ENCODE measurements at regions not wholly inside any gene's neighbourhood (a gene's known extent, or its start where the extent isn't known, plus 50 kb on each side); places are given as distances from the start of the nearest gene placed in this dataset.

DNA sequence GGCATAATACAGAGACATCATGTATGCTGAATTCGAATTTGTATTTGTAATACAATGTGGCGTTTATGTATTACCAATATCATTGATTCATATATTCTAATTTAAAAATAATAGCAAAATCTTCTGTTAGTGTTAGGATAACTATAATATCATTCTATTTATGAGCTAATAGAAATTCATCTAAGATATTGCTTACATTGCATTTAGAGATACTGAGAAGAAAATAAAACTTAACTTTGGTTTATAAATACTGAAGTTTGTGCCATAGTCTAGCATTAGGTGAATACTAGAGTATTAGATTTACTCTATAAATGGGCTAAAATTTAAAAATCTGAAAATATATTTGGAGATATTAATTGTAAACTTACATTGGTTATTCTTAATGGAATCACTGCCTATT, 1590.6 kb downstream of the PCDH18 start (continued):
- TF ChIP-seq E4F1 (IDR thresholded peaks at IDR 0.05; ENCODE audit: borderline replicate concordance, partially characterized antibody) (no peak), FOXK2 (IDR thresholded peaks at IDR 0.05) (no peak), ATF3 (IDR thresholded peaks at IDR 0.05; ENCODE audit: borderline replicate concordance, extremely low read depth, low read depth, low read length) (no peak)

DNA sequence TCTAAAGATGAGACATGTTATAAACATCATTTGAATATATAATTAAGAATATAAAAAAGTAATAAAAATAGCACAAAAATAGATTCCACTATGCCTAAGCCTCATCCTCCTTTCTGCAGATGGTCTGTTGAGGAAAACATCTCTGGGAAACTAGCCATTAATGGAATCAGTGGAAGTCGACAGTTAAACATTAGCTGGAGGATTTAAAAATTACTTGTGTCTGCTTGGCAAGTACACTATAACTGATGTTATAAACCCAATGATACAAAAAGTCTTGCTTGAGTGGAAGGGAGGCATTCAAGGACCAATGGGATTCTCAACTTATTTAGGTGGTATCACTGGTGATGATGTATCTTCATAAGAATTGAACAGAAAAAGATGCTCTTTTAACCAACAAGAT, 1598.3 kb downstream of the PCDH18 start:
- H3K36me3 ChIP-seq (ENCODE audit: control insufficient read depth in 2 of 2, insufficient read depth in 2 of 2, low read length in 1 of 2): no peaks in the 10 kb centered on the region
- H3K27ac ChIP-seq (ENCODE audit: control insufficient read depth, insufficient read depth): no peak overlapping the region
- no peaks in the 10 kb centered on the region for H3K27me3 ChIP-seq (replicated peaks in 1 of 2; ENCODE audit: control insufficient read depth in 2 of 2, insufficient read depth in 2 of 2, low read length in 1 of 2)
- POLR2A ChIA-PET: no interaction called here
- no peak overlapping the region for H3K4me3 ChIP-seq
- RAD21 ChIA-PET (ENCODE audit: unreplicated experiment): no interaction called here
- ATAC-seq (no peak), FAIRE-seq (no peak), DNase-seq (ENCODE audit: low read depth, low spot score) (no peak)
- no TSS peak for BruUV-seq (replicated peaks)
- no peaks in the 10 kb centered on the region for H3K4me1 ChIP-seq (ENCODE audit: control insufficient read depth, insufficient read depth, low read length)
- SMC1A ChIA-PET (ENCODE audit: uncharacterized antibody, unreplicated experiment): no interaction called here
- no peaks in the 10 kb centered on the region for H3K79me2 ChIP-seq (ENCODE audit: control insufficient read depth, insufficient read depth, low read length)
- H3K9ac ChIP-seq (ENCODE audit: control insufficient read depth, insufficient read depth, low read length): no peak overlapping the region
- 0% methylated on average over 1 of the region's 1 CpG for WGBS (ENCODE audit: insufficient coverage, insufficient replicate concordance, low lambda C conversion rate, missing lambda C conversion rate)
- H2AFZ ChIP-seq (ENCODE audit: control insufficient read depth, low read depth, low read length): no peak overlapping the region
- intact Hi-C loops (cut with micrococcal nuclease; ENCODE audit: unreplicated experiment): no loop called here
- in situ Hi-C loops (cut with MboI): no loop called here
- TF ChIP-seq, protein P1, sequence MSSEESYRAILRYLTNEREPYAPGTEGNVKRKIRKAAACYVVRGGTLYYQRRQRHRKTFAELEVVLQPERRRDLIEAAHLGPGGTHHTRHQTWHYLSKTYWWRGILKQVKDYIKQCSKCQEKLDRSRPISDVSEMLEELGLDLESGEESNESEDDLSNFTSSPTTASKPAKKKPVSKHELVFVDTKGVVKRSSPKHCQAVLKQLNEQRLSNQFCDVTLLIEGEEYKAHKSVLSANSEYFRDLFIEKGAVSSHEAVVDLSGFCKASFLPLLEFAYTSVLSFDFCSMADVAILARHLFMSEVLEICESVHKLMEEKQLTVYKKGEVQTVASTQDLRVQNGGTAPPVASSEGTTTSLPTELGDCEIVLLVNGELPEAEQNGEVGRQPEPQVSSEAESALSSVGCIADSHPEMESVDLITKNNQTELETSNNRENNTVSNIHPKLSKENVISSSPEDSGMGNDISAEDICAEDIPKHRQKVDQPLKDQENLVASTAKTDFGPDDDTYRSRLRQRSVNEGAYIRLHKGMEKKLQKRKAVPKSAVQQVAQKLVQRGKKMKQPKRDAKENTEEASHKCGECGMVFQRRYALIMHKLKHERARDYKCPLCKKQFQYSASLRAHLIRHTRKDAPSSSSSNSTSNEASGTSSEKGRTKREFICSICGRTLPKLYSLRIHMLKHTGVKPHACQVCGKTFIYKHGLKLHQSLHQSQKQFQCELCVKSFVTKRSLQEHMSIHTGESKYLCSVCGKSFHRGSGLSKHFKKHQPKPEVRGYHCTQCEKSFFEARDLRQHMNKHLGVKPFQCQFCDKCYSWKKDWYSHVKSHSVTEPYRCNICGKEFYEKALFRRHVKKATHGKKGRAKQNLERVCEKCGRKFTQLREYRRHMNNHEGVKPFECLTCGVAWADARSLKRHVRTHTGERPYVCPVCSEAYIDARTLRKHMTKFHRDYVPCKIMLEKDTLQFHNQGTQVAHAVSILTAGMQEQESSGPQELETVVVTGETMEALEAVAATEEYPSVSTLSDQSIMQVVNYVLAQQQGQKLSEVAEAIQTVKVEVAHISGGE (CRISPR knock-in tag; IDR thresholded peaks at IDR 0.05): no peak
- TF ChIP-seq BMI1 (IDR thresholded peaks at IDR 0.05; ENCODE audit: borderline replicate concordance): no peak
- no peak for TF ChIP-seq TBL1XR1 (IDR thresholded peaks at IDR 0.05; ENCODE audit: low read depth, low read length)
- no peak for TF ChIP-seq HCFC1 (IDR thresholded peaks at IDR 0.05; ENCODE audit: low read length)
- no peak for TF ChIP-seq DPF2 (IDR thresholded peaks at IDR 0.05)
- TF ChIP-seq POLR2A (IDR thresholded peaks at IDR 0.05; ENCODE audit: low read depth, low read length): no peak
- no peak for TF ChIP-seq MEF2B (IDR thresholded peaks at IDR 0.05; ENCODE audit: partially characterized antibody, poor library complexity, severe bottlenecking)
- TF ChIP-seq SREBF2 (IDR thresholded peaks at IDR 0.05; ENCODE audit: low read length): no peak
- no peak for TF ChIP-seq YBX1 (IDR thresholded peaks at IDR 0.05)
- TF ChIP-seq, protein P2, sequence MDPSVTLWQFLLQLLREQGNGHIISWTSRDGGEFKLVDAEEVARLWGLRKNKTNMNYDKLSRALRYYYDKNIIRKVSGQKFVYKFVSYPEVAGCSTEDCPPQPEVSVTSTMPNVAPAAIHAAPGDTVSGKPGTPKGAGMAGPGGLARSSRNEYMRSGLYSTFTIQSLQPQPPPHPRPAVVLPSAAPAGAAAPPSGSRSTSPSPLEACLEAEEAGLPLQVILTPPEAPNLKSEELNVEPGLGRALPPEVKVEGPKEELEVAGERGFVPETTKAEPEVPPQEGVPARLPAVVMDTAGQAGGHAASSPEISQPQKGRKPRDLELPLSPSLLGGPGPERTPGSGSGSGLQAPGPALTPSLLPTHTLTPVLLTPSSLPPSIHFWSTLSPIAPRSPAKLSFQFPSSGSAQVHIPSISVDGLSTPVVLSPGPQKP (IDR thresholded peaks at IDR 0.05; ENCODE audit: low read depth, low read length): no peak
- CTCF ChIA-PET: interaction anchor here (0.8 kb wide), 1 partner anchor 12 kb away, joined by 3 read pairs; no protein-coding TSS in a partner anchor
- no peaks in the 10 kb centered on the region for H3K9me3 ChIP-seq (replicated peaks; ENCODE audit: control insufficient read depth, insufficient read depth, low read length)
- H4K20me1 ChIP-seq (ENCODE audit: control insufficient read depth, insufficient read depth): no peaks in the 10 kb centered on the region
- H3K4me2 ChIP-seq (ENCODE audit: control insufficient read depth, insufficient read depth): no peak overlapping the region
